SK-N-SH (cell line): ENCODE measurements at regions not wholly inside any gene's neighbourhood (a gene's known extent, or its start where the extent isn't known, plus 50 kb on each side); places are given as distances from the start of the nearest gene placed in this dataset.

Source experiments
- CTCF ChIA-PET: fragments of 300-600, 350-600 bp; formaldehyde crosslinking; extraction: SDS; loops from one replicate; lab custom pipeline; 2021; lab: Yijun Ruan, JAX
- POLR2A ChIA-PET: fragments of 350-600 bp; sonication (Branson Sonifier 250); formaldehyde crosslinking; extraction: SDS; loops from one replicate; lab custom pipeline; 2020; ENCODE audit warnings: antibody characterized with exemption, inconsistent platforms; lab: Yijun Ruan, JAX
- DNase-seq: peaks from one replicate; pipeline ENCODE4 v3.0.0; 2012
- H2AFZ ChIP-seq: fragments of 200-600 bp; sonication (generic); 2 replicates; pipeline ENCODE4 v1.8.1; 2016; ENCODE audit warnings: antibody characterized with exemption, mild to moderate bottlenecking, low read depth
- H3F3A ChIP-seq: fragments of 200-600 bp; sonication (generic); replicated peaks from 2 replicates; pipeline ENCODE3; 2016; ENCODE audit warnings: antibody characterized with exemption, mild to moderate bottlenecking; ENCODE audit not compliant: insufficient read depth
- H3K27ac ChIP-seq, 2 experiments: fragments of 200-500 bp in 1 of 2; fragments of 200-600 bp in 1 of 2; sonication (Bioruptor generic) in 1 of 2; sonication (generic), shearing (Covaris generic) in 1 of 2; 2 replicates each; pipeline versions ENCODE4 v1.5.1 to v1.6.1; 2014 to 2016; ENCODE audit warnings: low read depth in 2 of 2, inconsistent platforms in 1 of 2, low read length in 1 of 2, mild to moderate bottlenecking in 1 of 2, mixed read lengths in 1 of 2
- H3K27me3 ChIP-seq: fragments of 200-600 bp; sonication (generic), shearing (Covaris generic); 2 replicates; pipeline ENCODE4 v1.6.1; 2016; ENCODE audit warnings: mixed run types; ENCODE audit not compliant: insufficient read depth
- H3K36me3 ChIP-seq, 2 experiments: fragments of 200-500 bp in 1 of 2; fragments of 200-600 bp in 1 of 2; sonication (Bioruptor generic) in 1 of 2; sonication (generic) in 1 of 2; replicated peaks in 1 of 2; 2 replicates each; pipeline versions ENCODE3 to v1.5.1; 2014 to 2016; ENCODE audit warnings: low read length in 1 of 2, mild to moderate bottlenecking in 1 of 2; ENCODE audit not compliant: insufficient read depth in 2 of 2, control insufficient read depth in 1 of 2
- H3K4me1 ChIP-seq, 2 experiments: fragments of 200-500 bp in 1 of 2; fragments of 200-600 bp in 1 of 2; sonication (Bioruptor generic) in 1 of 2; sonication (generic), shearing (Covaris generic) in 1 of 2; 2 replicates each; pipeline versions ENCODE4 v1.5.1 to v1.6.1; 2014 to 2016; ENCODE audit warnings: low read depth in 1 of 2, low read length in 1 of 2, mixed run types in 1 of 2; ENCODE audit not compliant: insufficient read depth in 2 of 2, control insufficient read depth in 1 of 2
- H3K4me2 ChIP-seq: fragments of 200-600 bp; sonication (generic), shearing (Covaris generic); 2 replicates; pipeline ENCODE4 v1.6.1; 2017; ENCODE audit warnings: mixed run types
- H3K4me3 ChIP-seq, 2 experiments: fragments of 200-500 bp in 1 of 2; fragments of 200-600 bp in 1 of 2; sonication (Bioruptor generic) in 1 of 2; sonication (generic), shearing (Covaris generic) in 1 of 2; 2 replicates each; pipeline versions ENCODE4 v1.5.1 to v1.8.1; 2014 to 2016; ENCODE audit warnings: low read depth in 2 of 2, inconsistent platforms in 1 of 2, low read length in 1 of 2, mild to moderate bottlenecking in 1 of 2, mixed read lengths in 1 of 2, moderate library complexity in 1 of 2
- H3K79me2 ChIP-seq: fragments of 200-600 bp; sonication (generic); 2 replicates; pipeline ENCODE4 v1.8.1; 2017; ENCODE audit warnings: mild to moderate bottlenecking; ENCODE audit not compliant: insufficient read depth
- H3K9ac ChIP-seq: fragments of 200-600 bp; sonication (generic); 2 replicates; pipeline ENCODE4 v1.6.1; 2017; ENCODE audit warnings: mixed run types
- H3K9me2 ChIP-seq: fragments of 200-600 bp; sonication (generic); 2 replicates; pipeline ENCODE4 v1.6.1; 2017; ENCODE audit warnings: mixed run types
- H3K9me3 ChIP-seq: fragments of 200-600 bp; sonication (generic); 2 replicates; pipeline ENCODE4 v1.6.1; 2017; ENCODE audit warnings: mixed run types, mild to moderate bottlenecking, moderate library complexity
- H4K20me1 ChIP-seq: fragments of 200-600 bp; sonication (generic); 2 replicates; pipeline ENCODE4 v1.6.1; 2017; ENCODE audit warnings: mild to moderate bottlenecking, mixed run types; ENCODE audit not compliant: insufficient read depth
- CTCF ChIP-seq: fragments of 200-600 bp; sonication (generic); IDR thresholded peaks from 2 replicates; pipeline ENCODE4 v1.6.1; 2017; ENCODE audit warnings: antibody characterized with exemption, mild to moderate bottlenecking, moderate library complexity
- FOXJ3 ChIP-seq: sonication (generic); formaldehyde crosslinking; IDR thresholded peaks from 2 replicates; pipeline ENCODE4 v1.5.1; 2020; ENCODE audit warnings: mild to moderate bottlenecking, missing genetic modification reagents
- GATA2 ChIP-seq: sonication (generic); formaldehyde crosslinking; IDR thresholded peaks from 2 replicates; pipeline ENCODE4 v1.5.0; 2020; ENCODE audit warnings: mild to moderate bottlenecking, missing genetic modification reagents
- MEF2A ChIP-seq: IDR thresholded peaks from 2 replicates; pipeline ENCODE4 v1.4.0; 2012; ENCODE audit warnings: low read depth, borderline replicate concordance
- MXI1 ChIP-seq: IDR thresholded peaks from 2 replicates; pipeline ENCODE4 v1.6.1; 2012; ENCODE audit warnings: mild to moderate bottlenecking, low read depth, low read length, improper control_type of control experiment
- NFIC ChIP-seq: IDR thresholded peaks from 2 replicates; pipeline ENCODE4 v1.4.0; 2012; ENCODE audit warnings: borderline replicate concordance
- NRF1 ChIP-seq: IDR thresholded peaks from 2 replicates; pipeline ENCODE4 v1.6.1; 2012; ENCODE audit warnings: low read depth, mild to moderate bottlenecking, low read length
- PBX3 ChIP-seq: IDR thresholded peaks from 2 replicates; pipeline ENCODE4; 2012
- POLR2AphosphoS5 ChIP-seq: IDR thresholded peaks from 2 replicates; pipeline ENCODE4 v1.6.1; 2012; ENCODE audit warnings: low read depth, low read length
- REST ChIP-seq: IDR thresholded peaks from 2 replicates; pipeline ENCODE4 v1.6.1; 2012; ENCODE audit warnings: mild to moderate bottlenecking, low read depth, low read length, moderate library complexity
- USF1 ChIP-seq: IDR thresholded peaks from 2 replicates; pipeline ENCODE4 v1.4.0; 2012; ENCODE audit warnings: low read depth, borderline replicate concordance
- ZBTB33 ChIP-seq: IDR thresholded peaks from 2 replicates; pipeline ENCODE4 v1.4.0; 2012; ENCODE audit warnings: low read depth, borderline replicate concordance
- WGBS: methylation state at CpG from one replicate; pipeline ENCODE4 v1.1.6; 2017; ENCODE audit warnings: low lambda C conversion rate; 5-methylcytosine and 5-hydroxymethylcytosine counted together

- Histone ChIP-seq H3K9ac (no peak overlapping the region), H4K20me1 (no peaks in the 10 kb centered on the region), H3K27ac (no peak overlapping the region), H3K4me1 (no peaks in the 10 kb centered on the region), H3K4me3 (no peak overlapping the region), H3K36me3 (no peaks in the 10 kb centered on the region), H3K9me3 (no peaks in the 10 kb centered on the region), H3K4me2 (no peak overlapping the region), H3K27me3 (no peaks in the 10 kb centered on the region), H3K79me2 (no peaks in the 10 kb centered on the region), H3K9me2 (no peaks in the 10 kb centered on the region), H2AFZ (no peak overlapping the region), H3F3A (no peaks in the 10 kb centered on the region)
- DNase-seq, result no peak
- CTCF ChIA-PET, result interaction anchor here (1.0 to 1.3 kb wide), 2 partner anchors 12 kb away, joined by 3 to 4 read pairs; no protein-coding TSS in a partner anchor
- TF ChIP-seq PBX3 (no peak), REST (no peak), NFIC (no peak), FOXJ3 (CRISPR knock-in tag) (no peak), POLR2AphosphoS5 (no peak), NRF1 (no peak), GATA2 (CRISPR knock-in tag) (no peak), MXI1 (no peak)
- POLR2A ChIA-PET, result no interaction called here
- 0% methylated on average over 1 of the region's 1 CpG for WGBS
Measured at GRCh38 chr2:83528767-83529166, 930.3 kb downstream of the SUCLG1 start.

GRCh38 chr2:83522891-83523493 lies 936.1 kb downstream of the SUCLG1 start:
- POLR2A ChIA-PET, result no interaction called here
- no peak overlapping the region for H3K9ac ChIP-seq
- CTCF ChIA-PET, result no interaction called here
- TF ChIP-seq MEF2A, result no peak
- TF ChIP-seq PBX3, result no peak
- no peak for TF ChIP-seq CTCF
- no peak for TF ChIP-seq USF1
- no peak for TF ChIP-seq ZBTB33
- no peak for TF ChIP-seq POLR2AphosphoS5

More at GRCh38 chr2:83522891-83523493, 936.1 kb downstream of the SUCLG1 start:
- DNase-seq, result no peak
- Histone ChIP-seq H3K36me3 (no peaks in the 10 kb centered on the region), H3K9me3 (no peaks in the 10 kb centered on the region), H3K79me2 (no peaks in the 10 kb centered on the region), H3K4me2 (no peak overlapping the region), H2AFZ (no peak overlapping the region), H3F3A (no peaks in the 10 kb centered on the region), H4K20me1 (no peaks in the 10 kb centered on the region), H3K4me1 (no peaks in the 10 kb centered on the region), H3K9me2 (no peaks in the 10 kb centered on the region), H3K27me3 (no peaks in the 10 kb centered on the region), H3K4me3 (no peak overlapping the region), H3K27ac (no peak overlapping the region)
- WGBS, result 32% methylated on average over 4 of the region's 4 CpGs
